ENCODE measurements at regions not wholly inside any gene's neighbourhood (a gene's known extent, or its start where the extent isn't known, plus 50 kb on each side); places are given as distances from the start of the nearest gene placed in this dataset.

- Histone ChIP-seq H3K36me3 (ENCODE audit: insufficient read depth in 1 of 2, low read depth in 1 of 2) (no peaks in the 10 kb centered on the region), H3K4me1 (no peaks in the 10 kb centered on the region), H3K4me3 (no peak overlapping the region), H3K9me3 (no peaks in the 10 kb centered on the region), H3K27me3 (ENCODE audit: insufficient read depth in 3 of 3, low read length in 2 of 3) (no peaks in the 10 kb centered on the region), H3K27ac (no peak overlapping the region)
- intact Hi-C loops (cut with DNase I): no loop called here
- DNase-seq (no peak), ATAC-seq (no peak)
- WGBS, 3 donors: 47 to 52% (median 47%) methylated on average over 4 of the region's 4 CpGs
- no peak for TF ChIP-seq CTCF (IDR thresholded peaks at IDR 0.05)
Observed at GRCh38 chr3:157844800-157845565, 261.2 kb downstream of the SHOX2 start.

- DNase-seq (no peak), ATAC-seq (peak in 1 of 4 donors; percentile 66)
- intact Hi-C loops (cut with DNase I): no loop called here
- no peak for TF ChIP-seq CTCF (IDR thresholded peaks at IDR 0.05)
- Histone ChIP-seq H3K9me3 (no peaks in the 10 kb centered on the region), H3K27me3 (ENCODE audit: insufficient read depth in 3 of 3, low read length in 2 of 3) (no peaks in the 10 kb centered on the region), H3K27ac (no peak overlapping the region), H3K4me3 (no peak overlapping the region), H3K36me3 (ENCODE audit: insufficient read depth in 1 of 2, low read depth in 1 of 2) (no peaks in the 10 kb centered on the region), H3K4me1 (no peaks in the 10 kb centered on the region)
- 30 to 48% (median 30%) methylated on average over 3 of the region's 3 CpGs for WGBS, 3 donors
Observed at GRCh38 chr3:157844216-157844615, 262.0 kb downstream of the SHOX2 start.

GRCh38 chr3:157841029-157841428 is 265.2 kb downstream of the SHOX2 start:
- intact Hi-C loops (cut with DNase I): no loop called here
- no peaks in the 10 kb centered on the region for H3K9me3 ChIP-seq
- H3K36me3 ChIP-seq (ENCODE audit: insufficient read depth in 1 of 2, low read depth in 1 of 2): no peaks in the 10 kb centered on the region
- DNase-seq (no peak), ATAC-seq (no peak)
- TF ChIP-seq CTCF (IDR thresholded peaks at IDR 0.05): no peak
- no peak overlapping the region for H3K4me3 ChIP-seq
- H3K27ac ChIP-seq: no peak overlapping the region
- no peaks in the 10 kb centered on the region for H3K27me3 ChIP-seq (ENCODE audit: insufficient read depth in 3 of 3, low read length in 2 of 3)
- H3K4me1 ChIP-seq: no peaks in the 10 kb centered on the region
- 72 to 91% (median 90%) methylated on average over 3 of the region's 3 CpGs for WGBS, 3 donors

- no peak for ATAC-seq
- Histone ChIP-seq H3K4me1 (no peaks in the 10 kb centered on the region), H3K4me3 (no peak overlapping the region), H3K9me3 (no peaks in the 10 kb centered on the region), H3K36me3 (ENCODE audit: insufficient read depth in 1 of 2, low read depth in 1 of 2) (no peaks in the 10 kb centered on the region), H3K27me3 (ENCODE audit: insufficient read depth in 3 of 3, low read length in 2 of 3) (no peaks in the 10 kb centered on the region), H3K27ac (no peak overlapping the region)
- TF ChIP-seq CTCF (IDR thresholded peaks at IDR 0.05): no peak
- DNase-seq: no peak
- WGBS, 3 donors: 70 to 74% (median 73%) methylated on average over 2 of the region's 2 CpGs
- intact Hi-C loops (cut with DNase I): no loop called here
Observed at GRCh38 chr3:157840564-157840963, 265.7 kb downstream of the SHOX2 start.

GRCh38 chr3:157838457-157838856 is 267.8 kb downstream of the SHOX2 start:
- Histone ChIP-seq H3K27me3 (ENCODE audit: insufficient read depth in 3 of 3, low read length in 2 of 3) (no peaks in the 10 kb centered on the region), H3K27ac (no peak overlapping the region), H3K4me3 (no peak overlapping the region), H3K9me3 (no peaks in the 10 kb centered on the region), H3K4me1 (no peaks in the 10 kb centered on the region), H3K36me3 (ENCODE audit: insufficient read depth in 1 of 2, low read depth in 1 of 2) (no peaks in the 10 kb centered on the region)
- intact Hi-C loops (cut with DNase I): no loop called here
- DNase-seq (no peak), ATAC-seq (no peak)
- WGBS, 3 donors: 86 to 91% (median 90%) methylated on average over 7 of the region's 7 CpGs
- no peak for TF ChIP-seq CTCF (IDR thresholded peaks at IDR 0.05)

All from psoas muscle (tissue), 7 donors.